HepG2 (cell line): ENCODE measurements at regions not wholly inside any gene's neighbourhood (a gene's known extent, or its start where the extent isn't known, plus 50 kb on each side); places are given as distances from the start of the nearest gene placed in this dataset.

ENCODE experiments used
- ATAC-seq: fragments of 200-7000 bp; cut with Tn5 transposase; 3 replicates; pipeline ENCODE4 v1.9.1; 2020; ENCODE audit warnings: mild to moderate bottlenecking, moderate library complexity
- BruUV-seq: library from RNA; stranded (reverse); fragments of 400-500 nt; replicated peaks from 2 replicates; lab custom pipeline; 2021; lab: Mats Ljungman, UMichigan
- CTCF ChIA-PET: fragments of 300-600 bp; formaldehyde crosslinking; extraction: SDS; loops from one replicate; lab custom pipeline; 2021; ENCODE audit warnings: low total read pairs, inconsistent platforms, low intra/inter-chr PET ratio; lab: Yijun Ruan, JAX
- POLR2A ChIA-PET: fragments of 350-600 bp; sonication (Branson Sonifier 250); formaldehyde crosslinking; loops from one replicate; lab custom pipeline; 2020; ENCODE audit warnings: antibody characterized with exemption, inconsistent platforms; lab: Yijun Ruan, JAX
- DNase-seq: peaks from one replicate; pipeline ENCODE4 v3.0.0-alpha.2; 2015; ENCODE audit warnings: low spot score
- FAIRE-seq: peaks from 3 replicates; lab custom pipeline; 2011; peaks lifted over from hg19 to GRCh38; lab: Jason Lieb, UNC
- H2AFZ ChIP-seq: one replicate; pipeline ENCODE4 v1.6.1; 2011; ENCODE audit warnings: low read length, inconsistent platforms
- H3K27ac ChIP-seq: fragments of 300-600 bp; 3 replicates; pipeline ENCODE4 v1.8.0; 2011; ENCODE audit warnings: mixed run types, mild to moderate bottlenecking, mixed read lengths, low read length, inconsistent platforms; ENCODE audit not compliant: insufficient read depth; ENCODE audit errors: extremely low read length
- H3K27me3 ChIP-seq, 2 experiments: fragments of 200-600 bp in 1 of 2; 2 replicates in 1 of 2; 3 replicates in 1 of 2; pipeline versions ENCODE4 v1.6.0 to v1.8.0; 2011; ENCODE audit warnings: low read length in 2 of 2, mild to moderate bottlenecking in 2 of 2, moderate library complexity in 2 of 2, inconsistent platforms in 1 of 2; ENCODE audit not compliant: insufficient read depth in 2 of 2, control insufficient read depth in 1 of 2
- H3K36me3 ChIP-seq, 2 experiments: fragments of 200-600 bp in 1 of 2; replicated peaks in 1 of 2; 2 replicates in 1 of 2; 3 replicates in 1 of 2; pipeline versions ENCODE4 v1.5.1 to v1.8.0; 2011; ENCODE audit warnings: low read length in 2 of 2, inconsistent platforms in 1 of 2; ENCODE audit not compliant: insufficient read depth in 2 of 2, control insufficient read depth in 1 of 2
- H3K4me1 ChIP-seq: 2 replicates; pipeline ENCODE4 v1.5.1; 2012; ENCODE audit warnings: low read length, inconsistent platforms; ENCODE audit not compliant: insufficient read depth
- H3K4me2 ChIP-seq: 2 replicates; pipeline ENCODE4 v1.6.0; 2011; ENCODE audit warnings: low read depth, low read length, inconsistent platforms
- H3K4me3 ChIP-seq, 3 experiments: fragments of 200-600 bp in 1 of 3; sonication (generic), shearing (Covaris generic) in 1 of 3; replicated peaks in 1 of 3; 2 replicates each; pipeline ENCODE4 v1.5.1; 2011 to 2016; ENCODE audit warnings: low read length in 3 of 3, inconsistent platforms in 2 of 3, low read depth in 2 of 3, mild to moderate bottlenecking in 2 of 3, control low read depth in 1 of 3, mixed read lengths in 1 of 3; ENCODE audit not compliant: insufficient read depth in 1 of 3
- H3K79me2 ChIP-seq: one replicate; pipeline ENCODE4 v1.6.1; 2011; ENCODE audit warnings: low read length, inconsistent platforms; ENCODE audit not compliant: insufficient read depth
- H3K9ac ChIP-seq: 2 replicates; pipeline ENCODE4 v1.6.0; 2011; ENCODE audit warnings: mild to moderate bottlenecking, low read depth, low read length, inconsistent platforms; ENCODE audit not compliant: insufficient read depth
- H3K9me3 ChIP-seq: 2 replicates; pipeline ENCODE4 v1.5.1; 2012; ENCODE audit warnings: mild to moderate bottlenecking, low read length
- H4K20me1 ChIP-seq: 2 replicates; pipeline ENCODE4 v1.6.0; 2011; ENCODE audit warnings: inconsistent platforms, mild to moderate bottlenecking, low read length, moderate library complexity; ENCODE audit not compliant: insufficient read depth
- ARNT ChIP-seq: fragments of 450-650 bp; IDR thresholded peaks from 2 replicates; pipeline ENCODE4 v1.6.1; 2017
- CEBPZ ChIP-seq: IDR thresholded peaks from 2 replicates; pipeline ENCODE4 v1.6.1; 2012; ENCODE audit warnings: low read length, improper control_type of control experiment
- EZH2 ChIP-seq: conservative IDR thresholded peaks from 2 replicates; pipeline ENCODE4 v1.6.1; 2012; ENCODE audit warnings: mild to moderate bottlenecking, low read depth, low read length, moderate library complexity
- FIP1L1 ChIP-seq: fragments of 200-400 bp; formaldehyde crosslinking; IDR thresholded peaks from 2 replicates; pipeline ENCODE4 v1.6.1; 2018; ENCODE audit warnings: low read depth, mild to moderate bottlenecking, low read length, moderate library complexity, borderline replicate concordance; ENCODE audit not compliant: insufficient read depth
- PRDM15 ChIP-seq: sonication (generic); formaldehyde crosslinking; IDR thresholded peaks from 2 replicates; pipeline ENCODE4 v1.4.0; 2020; ENCODE audit warnings: missing genetic modification reagents
- RORA ChIP-seq: sonication (generic); formaldehyde crosslinking; IDR thresholded peaks from 2 replicates; pipeline ENCODE4 v1.5.0; 2020; ENCODE audit warnings: mild to moderate bottlenecking, missing genetic modification reagents, moderate library complexity
- SNAPC2 ChIP-seq: sonication (generic); formaldehyde crosslinking; IDR thresholded peaks from 2 replicates; pipeline ENCODE4 v1.8.1; 2022; ENCODE audit warnings: mild to moderate bottlenecking, missing genetic modification reagents
- THAP8 ChIP-seq: sonication (generic); formaldehyde crosslinking; IDR thresholded peaks from 2 replicates; pipeline ENCODE4 v1.5.1; 2020; ENCODE audit warnings: missing genetic modification reagents, mild to moderate bottlenecking, borderline replicate concordance
- ZBTB8A ChIP-seq: sonication (generic); formaldehyde crosslinking; IDR thresholded peaks from 2 replicates; pipeline ENCODE4 v1.4.0; 2020; ENCODE audit warnings: mild to moderate bottlenecking, low read depth, missing genetic modification reagents, borderline replicate concordance
- ZNF136 ChIP-seq: sonication (generic); formaldehyde crosslinking; IDR thresholded peaks from 2 replicates; pipeline ENCODE4 v1.8.1; 2022; ENCODE audit warnings: low read depth, mild to moderate bottlenecking, moderate library complexity, missing genetic modification reagents
- ZNF281 ChIP-seq: sonication (generic); formaldehyde crosslinking; IDR thresholded peaks from 2 replicates; pipeline ENCODE4 v1.4.0; 2020; ENCODE audit warnings: missing genetic modification reagents, borderline replicate concordance
- ZNF3 ChIP-seq: IDR thresholded peaks from 2 replicates; pipeline ENCODE4 v1.7.0; 2017; ENCODE audit warnings: inconsistent platforms
- ZNF644 ChIP-seq: IDR thresholded peaks from 2 replicates; pipeline ENCODE4 v1.6.1; 2016; ENCODE audit warnings: low read depth
- ZSCAN12 ChIP-seq: sonication (generic); formaldehyde crosslinking; IDR thresholded peaks from 2 replicates; pipeline ENCODE4 v1.9.0; 2021; ENCODE audit warnings: mild to moderate bottlenecking, missing genetic modification reagents
- WGBS: methylation state at CpG from one replicate; pipeline ENCODE4 v1.1.6; 2017; ENCODE audit warnings: low lambda C conversion rate; 5-methylcytosine and 5-hydroxymethylcytosine counted together
- in situ Hi-C: cut with HindIII; loops from 2 replicates; pipeline ENCODE4 v1.10.0; 2017; ENCODE audit warnings: low pct_unique_long_range_greater_than_20kb; ENCODE audit not compliant: extremely low pct_ligation_motif_present
- intact Hi-C: fragments of 100-400 bp; cut with micrococcal nuclease; formaldehyde crosslinking; loops from one replicate; pipeline ENCODE4 v1.10.0; 2022; ENCODE audit not compliant: unreplicated experiment

- H3K27me3 ChIP-seq, result no peaks in the 10 kb centered on the region
- no peak overlapping the region for H3K4me2 ChIP-seq
- H3K9ac ChIP-seq, result no peak overlapping the region
- no peaks in the 10 kb centered on the region for H3K36me3 ChIP-seq
- no peak for FAIRE-seq
- H3K4me1 ChIP-seq, result no peaks in the 10 kb centered on the region
- no peak overlapping the region for H2AFZ ChIP-seq
- no peak overlapping the region for H3K27ac ChIP-seq
- intact Hi-C loops, result no loop called here
- no peaks in the 10 kb centered on the region for H3K79me2 ChIP-seq
- BruUV-seq, result no TSS peak
- ChIA-PET CTCF (no interaction called here), POLR2A (no interaction called here)
- H3K4me3 ChIP-seq, result no peak overlapping the region
- in situ Hi-C loops, result no loop called here
- H4K20me1 ChIP-seq, result no peaks in the 10 kb centered on the region
- ATAC-seq, result no peak
- no peaks in the 10 kb centered on the region for H3K9me3 ChIP-seq
- no peak for DNase-seq
- WGBS, result 3% methylated on average over 9 of the region's 9 CpGs
- no peak for TF ChIP-seq ZBTB8A
- TF ChIP-seq FIP1L1, result no peak
- no peak for TF ChIP-seq ZNF644 (CRISPR knock-in tag)
- TF ChIP-seq ZNF136 (CRISPR knock-in tag), result no peak
- TF ChIP-seq RORA (CRISPR knock-in tag), result no peak
- TF ChIP-seq CEBPZ, result no peak
- no peak for TF ChIP-seq ZSCAN12 (CRISPR knock-in tag)
- no peak for TF ChIP-seq ARNT
- TF ChIP-seq ZNF3 (CRISPR knock-in tag), result no peak
- TF ChIP-seq THAP8, result no peak
- TF ChIP-seq EZH2, result no peak
- TF ChIP-seq ZNF281 (CRISPR knock-in tag), result no peak
- no peak for TF ChIP-seq SNAPC2 (CRISPR knock-in tag)
- TF ChIP-seq PRDM15 (CRISPR knock-in tag), result no peak
Measured at GRCh38 chr18:56330366-56331110, 307.9 kb downstream of the TXNL1 start.
